SKM-1 (cell line): ENCODE measurements at regions not wholly inside any gene's neighbourhood (a gene's known extent, or its start where the extent isn't known, plus 50 kb on each side); places are given as distances from the start of the nearest gene placed in this dataset.
"Not testable (repeated sequence)": the region's sequence is repeated elsewhere in the genome, so short reads cannot be mapped to it uniquely, and the experiment has no call there.

Source experiments
- DNase-seq: peaks from one replicate; lab custom pipeline; 2025; ENCODE audit not compliant: unreplicated experiment; lab: John Stamatoyannopoulos, UW

DNA sequence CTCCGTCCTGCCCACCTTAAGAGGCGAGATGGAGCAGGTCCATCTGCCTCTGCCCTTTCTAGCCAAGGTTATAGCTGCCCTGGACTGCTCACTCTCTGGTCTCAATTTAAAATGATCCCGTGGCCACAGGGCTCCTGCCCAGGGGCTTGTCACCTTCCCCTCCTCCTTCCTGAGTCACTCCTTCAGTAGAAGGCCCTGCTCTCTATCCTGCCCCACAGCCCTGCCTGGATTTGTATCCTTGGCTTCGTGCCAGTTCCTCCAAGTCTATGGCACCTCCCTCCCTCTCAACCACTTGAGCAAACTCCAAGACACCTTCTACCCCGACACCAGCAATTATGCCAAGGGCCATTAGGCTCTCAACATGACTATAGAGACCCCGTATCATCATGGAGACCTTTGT is 105.3 kb upstream of the PZP start:
- DNase-seq, result not testable (repeated sequence)

DNA sequence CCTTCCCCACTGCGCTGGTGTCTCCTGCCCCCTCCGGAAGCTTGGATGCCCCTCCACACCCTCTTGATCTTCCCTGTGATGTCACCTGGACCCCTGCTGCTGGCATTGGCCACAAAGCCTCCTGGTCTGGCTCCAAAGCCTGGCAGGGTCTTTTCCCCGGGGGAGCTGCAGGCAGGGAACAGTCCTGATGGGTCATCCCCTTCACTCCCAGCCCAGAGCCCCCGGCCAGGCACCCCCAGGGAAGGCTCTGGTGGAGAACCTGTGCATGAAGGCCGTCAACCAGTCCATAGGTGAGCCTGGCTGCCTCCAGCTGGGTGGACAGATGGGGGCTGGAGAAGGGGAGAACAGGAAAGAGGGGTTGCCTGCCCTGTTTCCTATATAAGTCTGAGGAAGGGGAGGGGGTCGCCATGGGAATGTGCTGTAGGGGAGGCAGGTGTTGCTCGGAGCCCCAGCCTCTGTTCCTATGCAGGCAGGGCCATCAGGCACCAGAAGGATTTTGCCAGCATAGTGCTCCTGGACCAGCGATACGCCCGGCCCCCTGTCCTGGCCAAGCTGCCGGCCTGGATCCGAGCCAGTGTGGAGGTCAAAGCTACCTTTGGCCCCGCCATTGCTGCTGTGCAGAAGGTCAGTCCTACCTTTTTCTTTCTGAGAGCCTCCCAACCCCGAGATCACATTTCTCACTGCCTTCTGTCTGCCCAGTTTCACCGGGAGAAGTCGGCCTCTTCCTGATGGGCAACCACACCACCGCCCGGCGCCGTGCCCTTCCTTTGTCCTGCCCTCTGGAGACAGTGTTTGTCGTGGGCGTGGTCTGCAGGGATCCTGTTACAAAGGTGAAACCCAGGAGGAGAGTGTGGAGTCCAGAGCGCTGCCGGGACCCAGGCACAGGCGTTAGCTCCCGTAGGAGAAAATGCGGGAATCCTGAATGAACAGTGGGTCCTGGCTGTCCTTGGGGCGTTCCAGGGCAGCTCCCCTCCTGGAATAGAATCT is 104.5 kb upstream of the PZP start:
- not testable (repeated sequence) for DNase-seq

DNA sequence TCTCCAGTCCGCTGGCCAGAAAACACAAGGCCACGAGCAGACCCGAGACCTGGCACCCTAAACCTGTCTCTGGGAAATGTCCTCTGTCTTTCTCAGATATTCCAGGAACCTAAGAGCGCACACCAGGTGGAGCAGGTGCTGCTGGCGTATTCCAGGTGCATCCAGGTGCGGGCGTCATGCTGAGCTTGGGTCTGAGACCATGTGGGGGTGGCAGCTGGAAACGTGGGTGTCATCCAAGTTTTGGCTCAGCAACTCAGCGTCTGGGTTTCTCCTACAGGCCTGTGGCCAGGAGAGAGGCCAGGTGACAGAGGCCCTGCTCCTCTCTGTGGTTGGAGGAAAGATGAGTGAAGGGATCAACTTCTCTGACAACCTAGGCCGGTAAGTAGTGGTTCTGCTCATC is 103.3 kb upstream of the PZP start:
- DNase-seq, result not testable (repeated sequence)

DNA sequence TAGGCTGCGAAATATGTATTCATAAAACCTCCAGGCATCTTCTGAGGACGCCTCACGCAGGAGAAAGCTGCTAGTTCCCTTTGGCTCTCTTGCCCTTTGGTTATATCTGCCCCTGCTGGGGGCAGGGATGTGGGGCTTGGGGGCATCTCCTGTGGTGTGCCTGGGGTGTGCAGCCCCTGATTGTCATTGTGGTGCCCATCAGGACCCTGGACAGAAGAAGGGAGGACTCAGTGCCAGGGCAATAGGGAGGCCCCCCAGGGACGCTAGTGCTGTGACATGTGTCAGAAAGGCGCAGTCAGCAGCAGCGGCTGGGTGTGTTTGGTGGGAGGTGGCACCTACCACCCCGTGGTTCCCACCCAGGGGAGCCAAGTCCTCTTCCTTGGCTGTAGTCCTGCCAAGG is 102.5 kb upstream of the PZP start:
- not testable (repeated sequence) for DNase-seq

DNA sequence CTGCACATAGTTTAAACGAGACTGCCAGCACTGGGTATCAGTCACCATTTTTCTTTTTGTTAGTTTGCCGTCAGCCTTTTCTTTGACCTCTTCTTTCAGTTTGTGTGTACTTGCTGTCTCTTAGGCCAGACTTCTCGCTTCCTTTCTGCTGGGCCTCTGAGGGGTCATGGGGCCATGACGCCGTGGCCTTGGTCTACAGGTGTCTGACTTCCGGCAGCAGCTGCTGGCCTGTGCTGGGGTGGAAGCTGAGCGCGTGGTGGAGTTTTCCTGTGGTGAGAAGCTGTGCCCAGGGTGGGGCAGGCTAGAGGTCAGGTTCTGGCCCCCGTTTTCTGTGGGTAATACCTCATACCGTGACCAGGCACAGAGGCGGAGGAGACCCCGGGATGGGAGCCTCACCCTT is 101.6 kb upstream of the PZP start:
- not testable (repeated sequence) for DNase-seq

DNA sequence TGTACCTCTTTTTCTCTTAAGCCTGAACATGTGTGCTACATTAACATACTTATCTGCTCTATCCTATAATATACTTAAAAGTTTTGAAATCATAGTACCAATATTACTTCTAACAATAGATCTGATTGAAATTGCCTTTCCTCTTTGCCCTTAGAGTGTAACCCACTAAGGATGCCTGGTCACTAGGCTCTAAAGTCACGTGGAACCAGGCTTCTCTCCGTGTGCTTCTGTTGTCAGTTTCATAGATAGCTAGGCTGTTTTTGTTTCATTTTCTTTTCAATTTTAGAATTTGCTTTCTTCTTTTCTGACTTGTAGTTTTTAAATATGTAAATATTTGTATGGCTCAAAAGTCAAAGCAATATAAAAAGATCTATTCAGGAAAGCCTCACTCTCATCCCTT is 100.5 kb upstream of the PZP start:
- DNase-seq, result not testable (repeated sequence)

DNA sequence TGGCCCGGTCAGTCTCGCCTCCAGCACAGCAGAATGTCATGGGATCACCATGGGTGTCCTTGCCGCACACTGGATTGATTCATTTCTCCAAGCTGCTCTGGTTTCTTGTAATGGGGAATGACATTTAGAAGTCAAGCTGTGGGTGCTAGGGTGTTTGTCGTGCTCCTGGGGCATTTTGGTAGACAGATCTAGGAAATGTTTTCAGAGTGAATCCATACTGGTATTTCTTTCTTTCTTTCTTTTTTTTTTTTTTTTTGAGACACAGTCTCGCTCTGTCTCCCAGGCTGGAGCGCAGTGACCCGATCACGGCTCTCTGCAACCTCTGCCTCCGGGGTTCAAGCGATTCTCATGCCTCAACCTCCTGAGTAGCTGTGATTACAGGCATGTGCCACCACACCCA is 100.0 kb upstream of the PZP start:
- not testable (repeated sequence) for DNase-seq

DNA sequence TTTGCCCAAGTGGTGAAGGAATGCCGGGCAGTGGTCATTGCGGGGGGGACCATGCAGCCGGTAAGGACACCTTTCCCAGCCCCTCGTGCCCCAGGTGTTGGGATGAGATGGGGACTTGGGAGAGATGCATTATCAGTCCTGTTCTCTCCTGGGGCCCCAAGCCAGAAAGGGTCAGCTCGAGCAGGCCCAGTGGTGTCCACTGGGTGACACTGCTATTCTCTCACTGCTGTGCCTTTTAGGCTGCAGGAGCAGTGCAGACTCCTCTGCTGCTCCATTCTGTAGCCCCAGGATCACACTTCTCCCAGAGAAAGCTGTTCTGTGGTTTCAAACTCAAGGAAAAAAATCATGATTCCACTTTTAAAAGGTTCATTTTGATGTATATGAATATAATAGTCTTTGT is 99.1 kb upstream of the PZP start:
- not testable (repeated sequence) for DNase-seq

DNA sequence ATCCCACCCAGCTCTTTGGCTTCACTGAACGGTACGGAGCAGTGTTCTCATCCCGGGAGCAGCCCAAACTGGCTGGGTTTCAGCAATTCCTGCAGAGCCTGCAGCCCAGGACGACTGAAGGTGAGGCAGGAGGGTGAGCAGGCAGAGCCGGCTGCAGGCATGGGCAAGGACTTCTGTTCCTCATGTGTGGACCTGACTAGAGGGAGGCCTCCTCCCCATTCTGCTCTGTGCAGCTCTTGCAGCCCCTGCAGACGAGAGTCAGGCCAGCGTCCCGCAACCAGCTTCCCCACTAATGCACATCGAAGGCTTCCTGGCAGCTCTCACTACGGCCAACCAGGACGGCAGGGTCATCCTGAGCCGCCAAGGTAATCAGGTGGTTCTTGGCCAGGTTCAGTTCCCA is 97.8 kb upstream of the PZP start:
- DNase-seq, result not testable (repeated sequence)

DNA sequence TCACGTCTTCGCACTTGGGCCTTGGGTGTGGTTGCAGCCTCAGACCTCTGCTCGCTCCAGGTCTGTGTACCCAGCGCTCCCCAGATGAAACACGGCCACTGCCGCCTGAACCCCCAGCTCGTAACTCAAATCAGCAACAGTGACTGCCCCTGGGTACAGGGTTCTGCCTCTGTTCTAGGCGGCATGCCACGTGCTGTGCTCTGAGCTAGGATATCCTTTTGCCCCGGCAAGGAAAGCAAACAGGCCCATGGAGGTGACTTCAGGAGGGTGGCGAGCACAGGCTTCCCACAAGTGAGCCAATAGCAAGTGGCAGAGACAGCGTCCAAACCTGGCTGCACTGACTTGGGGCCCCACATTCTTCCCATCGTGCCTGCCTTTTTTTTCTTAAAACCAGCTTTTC is 96.3 kb upstream of the PZP start:
- DNase-seq, result not testable (repeated sequence)

DNA sequence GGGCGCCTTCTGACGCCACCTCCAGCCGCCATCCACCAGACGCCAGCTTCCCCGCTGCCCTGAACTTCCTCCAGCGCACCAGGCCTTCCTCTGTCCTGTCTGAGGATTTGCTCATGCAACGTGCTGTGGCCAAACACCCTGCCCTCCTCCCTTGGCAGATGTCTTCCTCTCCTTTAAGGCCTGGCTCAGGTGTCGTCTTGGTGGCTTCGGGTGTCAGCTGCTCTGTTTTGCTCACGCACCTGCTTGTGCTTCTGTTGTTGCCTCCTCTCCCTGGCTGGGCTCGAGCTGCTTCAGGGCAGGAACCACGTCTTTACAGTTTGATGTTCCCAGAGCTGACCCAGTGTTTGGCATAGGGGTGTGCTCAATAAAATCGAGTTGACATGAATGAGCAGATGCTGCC is 87.7 kb upstream of the PZP start:
- DNase-seq, result not testable (repeated sequence)

DNA sequence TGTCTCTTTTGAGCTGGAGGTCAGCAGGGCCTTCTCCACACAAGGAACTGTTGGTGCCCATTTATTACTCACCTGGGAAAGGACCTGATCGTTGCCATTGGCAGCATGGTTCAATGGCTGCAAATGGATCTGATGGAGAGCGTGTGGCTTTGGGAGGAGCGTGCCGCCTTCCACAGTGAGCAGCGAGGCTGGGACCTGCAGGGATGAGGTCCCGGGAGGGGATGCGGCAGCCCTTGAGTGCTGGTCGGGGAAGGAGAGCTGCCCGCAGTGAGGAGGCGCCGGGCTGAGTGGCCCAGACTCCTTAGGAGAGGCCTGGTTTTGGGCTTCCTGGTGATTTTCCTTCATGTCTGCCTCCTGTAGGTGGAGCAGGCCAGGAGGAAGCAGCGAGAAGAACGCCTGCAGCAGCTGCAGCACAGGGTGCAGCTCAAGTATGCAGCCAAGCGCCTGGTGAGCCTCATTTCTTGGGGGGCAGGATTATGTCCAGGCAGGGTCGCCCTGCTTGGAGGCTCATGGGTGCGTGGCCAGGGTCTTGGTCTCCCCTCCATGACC is 86.0 kb upstream of the PZP start:
- DNase-seq, result not testable (repeated sequence)

DNA sequence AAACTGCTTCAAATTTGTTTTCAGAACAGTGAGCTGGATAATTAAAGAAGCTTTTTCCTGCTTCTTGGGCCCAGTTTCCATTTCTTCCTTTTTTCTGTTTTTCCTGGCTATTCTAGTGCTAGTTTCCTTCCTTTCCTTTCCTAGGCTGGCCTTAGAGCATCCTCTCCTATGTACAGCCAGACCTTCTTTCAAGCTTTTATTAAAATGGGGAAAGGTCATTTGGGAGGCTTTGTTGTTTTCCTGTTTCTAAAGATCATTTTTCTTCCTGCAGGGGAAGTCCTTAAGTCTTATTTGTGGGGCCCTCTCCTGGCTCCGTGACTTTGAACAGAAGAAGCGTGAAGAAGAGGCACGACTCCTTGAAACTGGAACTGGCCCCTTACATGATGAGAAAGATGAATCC is 85.2 kb upstream of the PZP start:
- not testable (repeated sequence) for DNase-seq

DNA sequence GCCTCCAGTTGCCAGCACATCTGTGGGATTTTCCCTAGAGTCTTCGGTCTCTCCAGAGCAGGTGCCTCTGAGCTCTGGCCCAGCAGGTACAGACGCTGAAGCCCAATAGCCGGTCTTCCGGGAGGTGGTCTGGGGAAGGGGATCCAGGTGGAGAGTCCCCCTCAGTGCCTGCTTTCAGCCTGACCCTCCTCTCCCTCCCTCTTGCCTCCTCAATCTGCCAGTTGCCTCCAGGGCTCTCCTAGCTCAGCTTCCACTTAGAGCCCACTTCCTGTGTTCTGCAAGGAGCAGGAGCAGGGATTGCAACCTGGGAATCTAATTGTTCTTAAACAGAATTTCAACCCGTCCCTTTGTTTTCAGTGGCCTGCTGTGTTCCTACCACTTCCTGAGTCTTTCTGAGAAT is 81.8 kb upstream of the PZP start:
- not testable (repeated sequence) for DNase-seq

DNA sequence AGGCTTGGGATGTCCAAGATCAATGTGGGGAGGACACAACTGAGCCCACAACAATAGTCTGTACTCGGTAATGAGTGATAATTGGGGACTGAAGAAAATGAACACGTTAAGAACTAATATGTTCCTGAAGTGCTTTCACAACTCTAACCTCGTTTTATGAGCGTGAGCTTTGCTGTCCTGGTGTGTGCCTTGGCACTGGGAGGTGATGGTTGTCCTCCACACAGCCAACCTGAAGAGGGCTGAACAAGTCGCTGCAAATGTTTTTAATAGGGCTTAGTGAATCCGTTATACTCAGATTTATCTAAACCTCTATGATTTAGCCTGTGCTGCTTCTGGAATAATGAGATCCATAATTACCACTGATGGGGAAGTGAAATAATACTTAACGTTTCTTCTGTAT is 76.5 kb upstream of the PZP start:
- not testable (repeated sequence) for DNase-seq

DNA sequence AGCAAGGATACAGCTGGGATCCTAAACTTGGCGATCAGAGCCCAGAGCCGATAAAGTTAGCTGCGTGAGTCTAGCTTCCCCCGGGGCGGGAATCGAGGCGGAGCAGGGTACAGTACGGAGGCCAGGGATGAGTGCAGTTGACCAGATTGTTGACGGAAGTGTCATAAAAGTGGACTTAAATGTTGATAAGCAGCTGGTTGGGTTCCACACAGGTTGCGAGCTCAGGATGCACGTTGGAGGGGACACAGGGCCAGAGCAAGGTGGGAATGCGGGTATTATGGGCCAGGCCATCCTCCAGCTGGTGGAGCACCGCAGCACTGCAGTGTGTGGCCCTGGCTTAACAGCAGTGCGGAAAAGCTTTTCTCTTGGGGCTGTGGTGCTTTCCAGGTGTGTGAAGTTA is 76.0 kb upstream of the PZP start:
- DNase-seq, result not testable (repeated sequence)

DNA sequence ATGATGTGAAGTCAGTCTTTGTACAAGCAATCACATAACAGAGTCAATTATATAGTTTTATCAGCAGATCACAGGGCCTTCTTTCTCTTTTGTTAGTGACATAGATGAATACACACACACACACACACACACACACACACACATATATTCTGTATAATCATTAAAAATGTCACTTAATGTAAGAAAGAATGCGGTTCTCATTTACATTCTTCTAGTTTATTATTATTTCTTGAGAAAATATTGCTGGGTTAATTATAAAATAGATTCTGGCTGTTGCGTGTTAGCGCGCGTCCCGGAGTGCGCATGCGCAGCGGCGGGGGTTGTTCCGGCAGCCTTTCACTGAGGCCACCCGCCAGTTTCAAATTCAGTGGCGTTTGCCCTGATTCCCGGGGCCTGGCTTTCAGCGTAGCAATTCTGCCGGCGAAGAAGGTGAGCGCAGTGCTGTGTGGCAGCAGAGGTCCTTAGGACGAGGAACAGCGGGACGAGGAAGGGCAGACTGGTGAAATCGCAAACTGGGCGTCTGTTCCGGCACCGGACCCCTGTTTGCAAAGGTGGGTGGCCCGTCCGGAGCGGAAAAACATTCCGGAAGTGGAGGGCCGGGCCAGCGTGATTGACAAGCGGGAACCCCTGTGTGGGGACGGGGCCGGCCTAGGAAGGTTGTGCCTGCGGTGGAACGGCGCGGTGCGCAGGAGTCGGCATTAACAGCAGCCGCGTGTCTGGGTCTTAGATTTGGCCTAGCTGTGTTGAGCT is 75.3 kb upstream of the PZP start:
- not testable (repeated sequence) for DNase-seq

DNA sequence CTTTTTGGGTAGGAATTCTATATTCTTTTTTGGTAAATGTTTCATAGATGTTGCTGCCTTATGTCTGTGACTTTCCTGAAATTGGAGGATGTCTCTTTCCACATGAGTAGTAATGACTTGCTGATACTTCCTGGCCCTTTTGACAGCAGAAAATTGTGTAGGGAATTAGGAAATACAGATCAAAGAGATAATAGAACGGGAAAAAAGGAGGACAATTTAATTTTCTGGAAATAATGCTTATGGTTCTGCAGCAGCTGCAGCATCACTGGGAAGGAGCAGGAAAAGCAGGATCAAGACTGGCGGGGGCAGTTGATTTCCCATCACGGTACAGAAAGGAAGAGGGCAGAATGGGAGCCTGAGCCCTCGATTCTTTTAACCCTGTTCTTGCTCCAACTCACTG is 68.8 kb upstream of the PZP start:
- DNase-seq, result no peak

DNA sequence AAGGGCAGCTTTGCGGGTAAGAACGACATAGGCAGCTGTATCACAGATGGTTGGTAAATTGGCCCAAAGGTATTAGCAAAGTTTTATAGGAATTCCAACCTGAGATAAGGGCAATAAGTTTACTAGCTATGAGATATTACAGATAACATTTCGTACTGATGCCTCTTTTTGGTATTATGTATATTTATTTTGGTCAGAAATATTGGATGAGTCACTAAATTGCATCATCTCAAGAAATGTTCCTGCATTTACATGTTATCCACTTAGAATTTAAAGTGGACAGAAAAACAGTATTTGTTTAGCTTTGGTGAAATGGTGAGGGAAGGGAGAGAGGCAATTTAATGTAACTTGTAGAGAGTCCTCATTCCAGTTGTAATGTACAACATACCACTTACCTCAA is 65.1 kb upstream of the PZP start:
- DNase-seq, result no peak

DNA sequence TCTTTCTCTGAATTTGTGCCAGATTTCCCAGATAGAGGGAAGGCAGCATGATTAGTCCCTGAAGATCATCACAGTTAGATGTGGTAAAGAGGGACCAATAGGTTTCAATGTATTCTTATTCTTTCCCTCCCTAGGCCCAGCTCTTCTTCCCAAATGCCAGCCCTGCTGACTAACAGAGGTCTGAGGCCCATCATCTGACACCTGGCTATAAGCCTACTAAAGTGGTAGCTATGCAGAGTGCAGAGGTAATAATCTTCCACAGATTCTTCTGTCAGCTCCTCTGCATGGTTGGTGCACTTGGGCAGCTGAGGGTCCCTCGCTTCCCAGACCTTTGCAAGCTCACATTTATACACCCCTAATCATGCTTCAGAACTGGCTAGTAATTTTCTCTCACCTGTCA is 63.7 kb upstream of the PZP start:
- DNase-seq, result no peak

DNA sequence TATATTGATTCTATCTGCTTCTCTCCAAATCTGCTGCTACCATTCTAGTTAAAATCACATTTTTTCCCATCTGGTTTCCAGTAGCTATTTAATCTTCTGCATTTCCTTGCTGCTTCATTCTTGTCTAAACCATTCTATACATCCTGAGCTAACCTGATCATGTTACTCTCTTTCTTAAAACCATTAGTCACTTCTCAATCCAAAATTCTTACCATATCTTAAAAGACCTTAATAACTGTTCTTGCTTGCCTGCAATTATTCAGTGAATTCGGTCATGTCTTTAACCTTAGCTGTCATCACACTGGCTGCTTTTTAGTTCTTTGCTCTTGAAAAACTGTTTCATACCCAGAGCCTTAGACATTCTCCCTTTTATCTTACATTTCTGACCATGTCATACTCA is 56.4 kb upstream of the PZP start:
- DNase-seq, result no peak

DNA sequence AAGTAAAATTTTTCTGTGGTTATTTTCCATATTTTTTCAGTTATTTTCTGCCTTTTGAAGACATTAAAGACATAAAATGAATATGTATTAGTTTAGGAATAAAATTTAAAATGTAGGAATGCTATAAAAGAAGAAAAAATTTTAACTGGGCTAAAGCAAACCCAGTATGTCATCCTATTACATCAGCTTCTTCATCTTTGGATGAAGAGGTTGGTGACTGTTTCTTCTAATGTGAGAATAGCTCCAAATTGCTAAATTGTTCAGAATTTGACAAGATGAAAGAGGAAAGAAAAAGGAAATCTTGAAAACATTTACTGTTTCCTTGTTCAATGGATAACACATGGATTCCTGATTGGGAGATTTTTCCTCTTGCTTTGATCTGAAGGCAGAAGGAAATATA is 52.7 kb upstream of the PZP start:
- DNase-seq, result no peak
